Activated CD4-positive, alpha-beta T cell treated with anti-CD3 and anti-CD28 coated beads for 4 hours (primary cell): ENCODE measurements at regions not wholly inside any gene's neighbourhood (a gene's known extent, or its start where the extent isn't known, plus 50 kb on each side); places are given as distances from the start of the nearest gene placed in this dataset.

ENCODE experiments used
- DNase-seq, 2 donors: peaks; one replicate each; pipeline ENCODE4 v3.0.0-alpha.2; 2020

- DNase-seq: no peak
Measured at GRCh38 chr14:47746986-47747385, 71.6 kb upstream of the MDGA2 start.

- no peak for DNase-seq
Measured at GRCh38 chr14:47744155-47744554, 68.8 kb upstream of the MDGA2 start.

GRCh38 chr14:47739541-47739940 lies 64.1 kb upstream of the MDGA2 start:
- no peak for DNase-seq

GRCh38 chr14:47730296-47730695 lies 54.9 kb upstream of the MDGA2 start:
- DNase-seq: no peak
